ENCODE measurements at regions not wholly inside any gene's neighbourhood (a gene's known extent, or its start where the extent isn't known, plus 50 kb on each side); places are given as distances from the start of the nearest gene placed in this dataset.

GRCh38 chr4:181679754-181680153 lies 563.4 kb upstream of the TENM3 start:
- Mint-ChIP-seq H3K27ac (no peak overlapping the region), H3K27me3 (ENCODE audit: low read depth in 3 of 3) (no peaks in the 10 kb centered on the region), H3K4me3 (no peak overlapping the region), H3K9me3 (peaks cover 0 to 10% (median 2%) of the 10 kb centered on the region in 7 donors), H3K4me1 (no peaks in the 10 kb centered on the region), H3K36me3 (no peaks in the 10 kb centered on the region)
- no peak for DNase-seq
- no peak for TF ChIP-seq CTCF (IDR thresholded peaks at IDR 0.05)
- H3K27me3 ChIP-seq (ENCODE audit: control insufficient read depth in 2 of 2, insufficient read depth in 2 of 2, low read length in 2 of 2), result no peaks in the 10 kb centered on the region
- no peak overlapping the region for H3K4me3 ChIP-seq (replicated peaks in 1 of 3; ENCODE audit: low read depth in 2 of 3, low read length in 3 of 3)
- no peak overlapping the region for H3K27ac ChIP-seq (ENCODE audit: low read depth in 1 of 2, low read length in 2 of 2)
- intact Hi-C loops (cut with micrococcal nuclease), result no loop called here
- H3K9ac ChIP-seq (ENCODE audit: insufficient read depth, low read length, poor library complexity, severe bottlenecking), result no peak overlapping the region
- no peaks in the 10 kb centered on the region for H3K9me3 ChIP-seq (replicated peaks in 1 of 2; ENCODE audit: control insufficient read depth in 1 of 2, insufficient read depth in 1 of 2, low read length in 2 of 2)
- no peak overlapping the region for H3K4me2 ChIP-seq (replicated peaks; ENCODE audit: extremely low read depth, low read length, poor library complexity, severe bottlenecking)
- H2AFZ ChIP-seq (ENCODE audit: insufficient read depth, low read depth, low read length, poor library complexity, severe bottlenecking), result no peak overlapping the region
- H4K20me1 ChIP-seq (ENCODE audit: insufficient read depth, low read length), result no peaks in the 10 kb centered on the region
- H3K36me3 ChIP-seq (replicated peaks in 1 of 2; ENCODE audit: control insufficient read depth in 1 of 2, insufficient read depth in 2 of 2, low read length in 2 of 2), result no peaks in the 10 kb centered on the region
- H3K4me1 ChIP-seq (ENCODE audit: control insufficient read depth in 1 of 2, insufficient read depth in 2 of 2, low read length in 2 of 2), result no peaks in the 10 kb centered on the region
- no CpG with 5 or more reads among the region's 3 CpGs for WGBS (ENCODE audit: insufficient coverage)
- no peaks in the 10 kb centered on the region for H3K79me2 ChIP-seq (ENCODE audit: insufficient read depth, low read length)

GRCh38 chr4:181682367-181683047 lies 560.7 kb upstream of the TENM3 start:
- no peak overlapping the region for H3K27ac Mint-ChIP-seq
- H3K27me3 Mint-ChIP-seq (ENCODE audit: low read depth in 3 of 3), result no peaks in the 10 kb centered on the region
- no peak for DNase-seq
- H3K4me3 Mint-ChIP-seq, result no peak overlapping the region
- no peak for TF ChIP-seq CTCF (IDR thresholded peaks at IDR 0.05)
- Histone ChIP-seq H3K4me3 (replicated peaks in 1 of 3; ENCODE audit: low read depth in 2 of 3, low read length in 3 of 3) (no peak overlapping the region), H3K9ac (ENCODE audit: insufficient read depth, low read length, poor library complexity, severe bottlenecking) (no peak overlapping the region), H3K9me3 (replicated peaks in 1 of 2; ENCODE audit: control insufficient read depth in 1 of 2, insufficient read depth in 1 of 2, low read length in 2 of 2) (no peaks in the 10 kb centered on the region), H3K27me3 (ENCODE audit: control insufficient read depth in 2 of 2, insufficient read depth in 2 of 2, low read length in 2 of 2) (no peaks in the 10 kb centered on the region), H3K4me2 (replicated peaks; ENCODE audit: extremely low read depth, low read length, poor library complexity, severe bottlenecking) (no peak overlapping the region), H3K27ac (ENCODE audit: low read depth in 1 of 2, low read length in 2 of 2) (no peak overlapping the region), H3K79me2 (ENCODE audit: insufficient read depth, low read length) (no peaks in the 10 kb centered on the region), H2AFZ (ENCODE audit: insufficient read depth, low read depth, low read length, poor library complexity, severe bottlenecking) (no peak overlapping the region), H3K36me3 (replicated peaks in 1 of 2; ENCODE audit: control insufficient read depth in 1 of 2, insufficient read depth in 2 of 2, low read length in 2 of 2) (no peaks in the 10 kb centered on the region), H4K20me1 (ENCODE audit: insufficient read depth, low read length) (no peaks in the 10 kb centered on the region), H3K4me1 (ENCODE audit: control insufficient read depth in 1 of 2, insufficient read depth in 2 of 2, low read length in 2 of 2) (no peaks in the 10 kb centered on the region)
- intact Hi-C loops (cut with micrococcal nuclease), result no loop called here
- H3K36me3 Mint-ChIP-seq, result no peaks in the 10 kb centered on the region
- WGBS (ENCODE audit: insufficient coverage), result no CpG with 5 or more reads among the region's 3 CpGs
- peaks cover 0 to 4% (median 0%) of the 10 kb centered on the region in 7 donors for H3K9me3 Mint-ChIP-seq
- H3K4me1 Mint-ChIP-seq, result no peaks in the 10 kb centered on the region

Data from CD14-positive monocyte (primary cell).